Loucy (cell line): ENCODE measurements at regions not wholly inside any gene's neighbourhood (a gene's known extent, or its start where the extent isn't known, plus 50 kb on each side); places are given as distances from the start of the nearest gene placed in this dataset.

Source experiments
- EZH2phosphoT487 ChIP-seq: fragments of 200-600 bp; IDR thresholded peaks from 2 replicates; pipeline ENCODE4 v1.6.1; 2018; ENCODE audit warnings: antibody characterized with exemption, mild to moderate bottlenecking, moderate library complexity, borderline replicate concordance
- TF ChIP-seq, protein P1 (sequence below): fragments of 200-600 bp; sonication (generic); conservative IDR thresholded peaks from 2 replicates; pipeline ENCODE4 v1.5.1; 2014; ENCODE audit warnings: mild to moderate bottlenecking, antibody characterized with exemption, low read length

- TF ChIP-seq, protein P1, sequence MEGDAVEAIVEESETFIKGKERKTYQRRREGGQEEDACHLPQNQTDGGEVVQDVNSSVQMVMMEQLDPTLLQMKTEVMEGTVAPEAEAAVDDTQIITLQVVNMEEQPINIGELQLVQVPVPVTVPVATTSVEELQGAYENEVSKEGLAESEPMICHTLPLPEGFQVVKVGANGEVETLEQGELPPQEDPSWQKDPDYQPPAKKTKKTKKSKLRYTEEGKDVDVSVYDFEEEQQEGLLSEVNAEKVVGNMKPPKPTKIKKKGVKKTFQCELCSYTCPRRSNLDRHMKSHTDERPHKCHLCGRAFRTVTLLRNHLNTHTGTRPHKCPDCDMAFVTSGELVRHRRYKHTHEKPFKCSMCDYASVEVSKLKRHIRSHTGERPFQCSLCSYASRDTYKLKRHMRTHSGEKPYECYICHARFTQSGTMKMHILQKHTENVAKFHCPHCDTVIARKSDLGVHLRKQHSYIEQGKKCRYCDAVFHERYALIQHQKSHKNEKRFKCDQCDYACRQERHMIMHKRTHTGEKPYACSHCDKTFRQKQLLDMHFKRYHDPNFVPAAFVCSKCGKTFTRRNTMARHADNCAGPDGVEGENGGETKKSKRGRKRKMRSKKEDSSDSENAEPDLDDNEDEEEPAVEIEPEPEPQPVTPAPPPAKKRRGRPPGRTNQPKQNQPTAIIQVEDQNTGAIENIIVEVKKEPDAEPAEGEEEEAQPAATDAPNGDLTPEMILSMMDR = no peak
- no peak for TF ChIP-seq EZH2phosphoT487
Measured at GRCh38 chr22:27518531-27519340, 282.8 kb downstream of the MN1 start.
